H9 (cell line): ENCODE measurements at regions not wholly inside any gene's neighbourhood (a gene's known extent, or its start where the extent isn't known, plus 50 kb on each side); places are given as distances from the start of the nearest gene placed in this dataset.

Source experiments
- DNase-seq: peaks from one replicate; pipeline ENCODE4 v3.0.0-alpha.2; 2017
- H2AFZ ChIP-seq: one replicate; pipeline ENCODE4 v1.6.1; 2013; ENCODE audit warnings: mild to moderate bottlenecking, low read length, control low read depth, moderate library complexity
- H2AK5ac ChIP-seq: 2 replicates; pipeline ENCODE4 v1.6.1; 2013; ENCODE audit warnings: low read length, control low read depth, mixed read lengths; ENCODE audit not compliant: insufficient read length
- H2BK120ac ChIP-seq: one replicate; pipeline ENCODE4 v1.6.1; 2013; ENCODE audit warnings: low read depth, mild to moderate bottlenecking, low read length, control low read depth, inconsistent platforms; ENCODE audit not compliant: poor library complexity, severe bottlenecking
- H2BK12ac ChIP-seq: 2 replicates; pipeline ENCODE4 v1.6.1; 2013; ENCODE audit warnings: low read length, control low read depth, mixed read lengths, low read depth; ENCODE audit not compliant: insufficient read length
- H2BK15ac ChIP-seq: 2 replicates; pipeline ENCODE4 v1.6.1; 2013; ENCODE audit warnings: low read depth, low read length, control low read depth
- H2BK20ac ChIP-seq: one replicate; pipeline ENCODE4 v1.6.1; 2013; ENCODE audit warnings: low read depth, mild to moderate bottlenecking, low read length, control low read depth, inconsistent platforms; ENCODE audit not compliant: poor library complexity, severe bottlenecking
- H2BK5ac ChIP-seq: 2 replicates; pipeline ENCODE4 v1.6.1; 2013; ENCODE audit warnings: low read length, control low read depth, mixed read lengths; ENCODE audit not compliant: insufficient read length
- H3K14ac ChIP-seq: 2 replicates; pipeline ENCODE4 v1.6.1; 2013; ENCODE audit warnings: low read length, control low read depth; ENCODE audit not compliant: insufficient read depth
- H3K18ac ChIP-seq: 2 replicates; pipeline ENCODE4 v1.6.1; 2013; ENCODE audit warnings: low read depth, mild to moderate bottlenecking, mixed read lengths, low read length, control low read depth; ENCODE audit not compliant: insufficient read length
- H3K23ac ChIP-seq: 2 replicates; pipeline ENCODE4 v1.6.1; 2013; ENCODE audit warnings: low read length, control low read depth, mixed read lengths, low read depth; ENCODE audit not compliant: insufficient read length
- H3K23me2 ChIP-seq: 2 replicates; pipeline ENCODE4 v1.6.1; 2013; ENCODE audit warnings: low read depth, mild to moderate bottlenecking, mixed read lengths, low read length, control low read depth; ENCODE audit not compliant: insufficient read length, poor library complexity, severe bottlenecking
- H3K27ac ChIP-seq: 2 replicates; pipeline ENCODE4 v1.5.1; 2013; ENCODE audit warnings: low read length, control low read depth, mixed read lengths, low read depth; ENCODE audit not compliant: insufficient read length
- H3K27me3 ChIP-seq: 2 replicates; pipeline ENCODE4 v1.6.1; 2013; ENCODE audit warnings: low read length, control low read depth, inconsistent platforms; ENCODE audit not compliant: insufficient read depth
- H3K4ac ChIP-seq: 2 replicates; pipeline ENCODE4 v1.6.1; 2013; ENCODE audit warnings: low read depth, mild to moderate bottlenecking, control low read depth, inconsistent platforms, low read length, moderate library complexity
- H3K4me1 ChIP-seq: 2 replicates; pipeline ENCODE4 v1.6.1; 2013; ENCODE audit warnings: low read length, control low read depth, inconsistent platforms; ENCODE audit not compliant: insufficient read depth
- H3K4me2 ChIP-seq: 2 replicates; pipeline ENCODE4 v1.6.1; 2013; ENCODE audit warnings: low read length, control low read depth, mixed read lengths; ENCODE audit not compliant: insufficient read length, insufficient read depth
- H3K56ac ChIP-seq: 2 replicates; pipeline ENCODE4 v1.6.1; 2013; ENCODE audit warnings: low read depth, mild to moderate bottlenecking, mixed read lengths, low read length, control low read depth; ENCODE audit not compliant: insufficient read length
- H3K79me1 ChIP-seq: 2 replicates; pipeline ENCODE4 v1.6.1; 2013; ENCODE audit warnings: low read depth, mild to moderate bottlenecking, moderate library complexity, low read length, control low read depth, inconsistent platforms; ENCODE audit not compliant: insufficient read depth, poor library complexity, severe bottlenecking
- H3K79me2 ChIP-seq: 2 replicates; pipeline ENCODE4 v1.6.1; 2013; ENCODE audit warnings: low read length, control low read depth, inconsistent platforms; ENCODE audit not compliant: insufficient read depth
- H3K9ac ChIP-seq: 2 replicates; pipeline ENCODE4 v1.6.1; 2013; ENCODE audit warnings: low read length, control low read depth, mixed read lengths; ENCODE audit not compliant: insufficient read length; ENCODE audit errors: extremely low read depth
- H3K9me3 ChIP-seq: one replicate; pipeline ENCODE4 v1.6.1; 2013; ENCODE audit warnings: low read depth, low read length, inconsistent platforms; ENCODE audit not compliant: control insufficient read depth
- H3T11ph ChIP-seq: one replicate; pipeline ENCODE4 v1.6.1; 2013; ENCODE audit warnings: mild to moderate bottlenecking, low read length, control low read depth, inconsistent platforms
- H4K20me1 ChIP-seq: one replicate; pipeline ENCODE4 v1.6.1; 2013; ENCODE audit not compliant: control insufficient read depth, insufficient read length, insufficient read depth
- H4K5ac ChIP-seq: 2 replicates; pipeline ENCODE4 v1.6.1; 2013; ENCODE audit warnings: low read depth, mild to moderate bottlenecking, mixed read lengths, low read length, control low read depth; ENCODE audit not compliant: insufficient read length
- H4K8ac ChIP-seq: replicated peaks from 2 replicates; pipeline ENCODE4 v1.6.1; 2013; ENCODE audit warnings: low read length, control low read depth, mixed read lengths, low read depth; ENCODE audit not compliant: insufficient read length
- H4K91ac ChIP-seq: 2 replicates; pipeline ENCODE4 v1.6.1; 2013; ENCODE audit warnings: low read depth, mild to moderate bottlenecking, moderate library complexity, mixed read lengths, low read length, control low read depth; ENCODE audit not compliant: insufficient read length
- H3K27ac Mint-ChIP-seq, 3 experiments: 2 replicates in 2 of 3; 3 replicates in 1 of 3; pipeline ENCODE4 v1.8.0; 2020 to 2021; ENCODE audit warnings: mixed read lengths in 3 of 3, mild to moderate bottlenecking in 1 of 3, moderate library complexity in 1 of 3
- H3K27me3 Mint-ChIP-seq: 2 replicates; pipeline ENCODE4 v1.8.0; 2021; ENCODE audit warnings: low read depth, mild to moderate bottlenecking, moderate library complexity, mixed read lengths
- H3K36me3 Mint-ChIP-seq, 3 experiments: 2 replicates in 2 of 3; 3 replicates in 1 of 3; pipeline ENCODE4 v1.8.0; 2020 to 2021; ENCODE audit warnings: low read depth in 3 of 3, mixed read lengths in 3 of 3; ENCODE audit not compliant: insufficient read depth in 1 of 3
- H3K4me1 Mint-ChIP-seq, 2 experiments: 2 replicates each; pipeline ENCODE4 v1.8.0; 2020; ENCODE audit warnings: mixed read lengths in 2 of 2
- H3K4me3 Mint-ChIP-seq, 2 experiments: 2 replicates in 1 of 2; 3 replicates in 1 of 2; pipeline ENCODE4 v1.8.0; 2020 to 2021; ENCODE audit warnings: mild to moderate bottlenecking in 2 of 2, mixed read lengths in 2 of 2, moderate library complexity in 1 of 2
- H3K9me3 Mint-ChIP-seq, 2 experiments: 2 replicates in 1 of 2; 3 replicates in 1 of 2; pipeline ENCODE4 v1.8.0; 2020; ENCODE audit warnings: mild to moderate bottlenecking in 2 of 2, mixed read lengths in 2 of 2, moderate library complexity in 1 of 2
- WGBS: extraction: QIAGEN DNeasy Blood & Tissue Kit; methylation state at CpG from one replicate; pipeline ENCODE4 v1.1.7; 2013; ENCODE audit warnings: missing lambda C conversion rate, low lambda C conversion rate, mixed read lengths; ENCODE audit not compliant: insufficient read length; ENCODE audit errors: extremely low coverage; 5-methylcytosine and 5-hydroxymethylcytosine counted together
- TF ChIP-seq, protein P1 (sequence below): fragments of 200-600 bp; sonication (generic); conservative IDR thresholded peaks from 3 replicates; pipeline ENCODE4 v1.8.0; 2021; ENCODE audit warnings: antibody characterized with exemption, mild to moderate bottlenecking

DNA sequence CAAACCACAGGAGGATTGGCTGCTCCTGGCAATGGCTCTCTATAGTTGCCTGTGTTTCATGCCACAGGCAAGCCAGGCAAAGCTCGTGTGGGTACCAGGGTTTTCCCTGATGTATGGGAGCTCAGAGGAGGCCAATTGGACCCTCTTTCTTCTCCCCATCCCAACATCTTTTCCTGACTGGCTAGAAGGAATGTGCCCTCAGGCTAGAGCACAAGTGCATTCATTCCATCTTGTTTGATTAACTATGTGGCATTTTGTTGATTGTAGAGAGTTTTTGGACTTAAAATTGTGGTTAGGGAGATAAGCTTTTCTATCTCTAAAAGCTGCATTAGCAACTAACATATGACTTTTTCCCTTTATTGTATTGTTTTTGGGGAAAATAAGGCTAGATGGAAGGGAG lies 561.3 kb downstream of the PSAT1 start:
- DNase-seq = no peak

More for the DNA sequence above, 561.3 kb downstream of the PSAT1 start:
- Histone ChIP-seq H3K14ac (no peak overlapping the region), H2BK120ac (no peak overlapping the region), H2BK5ac (no peak overlapping the region), H2BK15ac (no peak overlapping the region), H4K8ac (no peak overlapping the region), H3K23me2 (no peaks in the 10 kb centered on the region), H3T11ph (no peak overlapping the region), H2BK12ac (no peak overlapping the region), H3K23ac (no peak overlapping the region), H3K79me1 (no peaks in the 10 kb centered on the region), H3K4me2 (no peak overlapping the region), H2AFZ (no peak overlapping the region), H3K4me1 (no peaks in the 10 kb centered on the region), H3K27me3 (no peaks in the 10 kb centered on the region), H3K56ac (no peak overlapping the region), H2AK5ac (no peak overlapping the region), H3K27ac (no peak overlapping the region), H3K4ac (no peak overlapping the region), H3K79me2 (no peaks in the 10 kb centered on the region), H3K9ac (no peak overlapping the region), H2BK20ac (no peak overlapping the region), H3K9me3 (no peaks in the 10 kb centered on the region), H3K18ac (no peak overlapping the region), H4K91ac (no peak overlapping the region), H4K5ac (no peak overlapping the region), H4K20me1 (no peaks in the 10 kb centered on the region)
- no peak overlapping the region; a peak in 1 of 7 replicates for H3K27ac Mint-ChIP-seq
- no peaks in the 10 kb centered on the region; the same call in 1 of the 2 replicates for H3K27me3 Mint-ChIP-seq
- TF ChIP-seq, protein P1, sequence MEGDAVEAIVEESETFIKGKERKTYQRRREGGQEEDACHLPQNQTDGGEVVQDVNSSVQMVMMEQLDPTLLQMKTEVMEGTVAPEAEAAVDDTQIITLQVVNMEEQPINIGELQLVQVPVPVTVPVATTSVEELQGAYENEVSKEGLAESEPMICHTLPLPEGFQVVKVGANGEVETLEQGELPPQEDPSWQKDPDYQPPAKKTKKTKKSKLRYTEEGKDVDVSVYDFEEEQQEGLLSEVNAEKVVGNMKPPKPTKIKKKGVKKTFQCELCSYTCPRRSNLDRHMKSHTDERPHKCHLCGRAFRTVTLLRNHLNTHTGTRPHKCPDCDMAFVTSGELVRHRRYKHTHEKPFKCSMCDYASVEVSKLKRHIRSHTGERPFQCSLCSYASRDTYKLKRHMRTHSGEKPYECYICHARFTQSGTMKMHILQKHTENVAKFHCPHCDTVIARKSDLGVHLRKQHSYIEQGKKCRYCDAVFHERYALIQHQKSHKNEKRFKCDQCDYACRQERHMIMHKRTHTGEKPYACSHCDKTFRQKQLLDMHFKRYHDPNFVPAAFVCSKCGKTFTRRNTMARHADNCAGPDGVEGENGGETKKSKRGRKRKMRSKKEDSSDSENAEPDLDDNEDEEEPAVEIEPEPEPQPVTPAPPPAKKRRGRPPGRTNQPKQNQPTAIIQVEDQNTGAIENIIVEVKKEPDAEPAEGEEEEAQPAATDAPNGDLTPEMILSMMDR = no peak
- no peak overlapping the region for H3K4me3 Mint-ChIP-seq
- H3K36me3 Mint-ChIP-seq = no peaks in the 10 kb centered on the region
- no peaks in the 10 kb centered on the region for H3K9me3 Mint-ChIP-seq
- no peaks in the 10 kb centered on the region for H3K4me1 Mint-ChIP-seq
- WGBS = no CpG with 5 or more reads among the region's 1 CpG
